B cell (primary cell): ENCODE measurements at regions not wholly inside any gene's neighbourhood (a gene's known extent, or its start where the extent isn't known, plus 50 kb on each side); places are given as distances from the start of the nearest gene placed in this dataset.

Experiments used
- ATAC-seq: fragments of 200-7000 bp; cut with Tn5 transposase; one replicate; pipeline ENCODE4 v1.10.0; 2021; ENCODE audit warnings: low read depth, mild to moderate bottlenecking, moderate number of reproducible peaks, moderate library complexity
- CTCF ChIA-PET: fragments of 350-600 bp; sonication (Branson Sonifier 250); formaldehyde crosslinking; loops from one replicate; lab custom pipeline; 2021; ENCODE audit warnings: antibody characterized with exemption, inconsistent platforms; lab: Charles Lee
- POLR2A ChIA-PET: fragments of 350-600 bp; sonication (Branson Sonifier 250); formaldehyde crosslinking; loops from one replicate; lab custom pipeline; 2021; ENCODE audit warnings: antibody characterized with exemption; lab: Charles Lee
- DNase-seq: peaks from one replicate; pipeline ENCODE4 v3.0.0; 2013
- H2AFZ ChIP-seq: 2 replicates; pipeline ENCODE4 v1.6.1; 2012; ENCODE audit warnings: mild to moderate bottlenecking, low read depth, low read length; ENCODE audit not compliant: insufficient read depth, poor library complexity, severe bottlenecking
- H3K27ac ChIP-seq, 2 donors: 1 replicate in 1 of 2; 2 replicates in 1 of 2; pipeline ENCODE4 v1.5.1; 2012 to 2013; ENCODE audit warnings: low read length in 2 of 2, mild to moderate bottlenecking in 2 of 2, moderate library complexity in 1 of 2
- H3K27me3 ChIP-seq, 4 experiments: fragments of 200-600 bp in 1 of 4; sonication (generic) in 1 of 4; replicated peaks in 1 of 4; 1 replicate in 2 of 4; 2 replicates in 2 of 4; pipeline versions ENCODE4 v1.6.1 to v1.7.0; 2013 to 2016; ENCODE audit warnings: low read length in 3 of 4, mild to moderate bottlenecking in 2 of 4, mixed read lengths in 1 of 4, moderate library complexity in 1 of 4; ENCODE audit not compliant: insufficient read depth in 4 of 4, control insufficient read depth in 3 of 4; ENCODE audit errors: control extremely low read depth in 1 of 4
- H3K36me3 ChIP-seq, 2 experiments: replicated peaks in 1 of 2; 1 replicate in 1 of 2; 2 replicates in 1 of 2; pipeline versions ENCODE4 v1.6.1 to v1.7.1; 2013; ENCODE audit warnings: low read length in 1 of 2; ENCODE audit not compliant: insufficient read depth in 2 of 2, control insufficient read depth in 1 of 2; ENCODE audit errors: control extremely low read depth in 1 of 2, extremely low read depth in 1 of 2
- H3K4me1 ChIP-seq, 2 donors: fragments of 200-600 bp in 1 of 2; sonication (generic) in 1 of 2; 1 replicate in 1 of 2; 2 replicates in 1 of 2; pipeline versions ENCODE4 v1.5.1 to v1.6.1; 2013 to 2017; ENCODE audit warnings: low read length in 2 of 2; ENCODE audit not compliant: control insufficient read depth in 2 of 2, insufficient read depth in 2 of 2
- H3K4me2 ChIP-seq: replicated peaks from 2 replicates; pipeline ENCODE3; 2012; ENCODE audit warnings: mild to moderate bottlenecking, low read depth, low read length; ENCODE audit not compliant: poor library complexity, severe bottlenecking
- H3K4me3 ChIP-seq, 5 experiments: fragments of 200-600 bp in 1 of 5; sonication (generic) in 1 of 5; 1 replicate in 3 of 5; 2 replicates in 2 of 5; pipeline versions ENCODE4 v1.5.1 to v1.7.0; 2011 to 2016; ENCODE audit warnings: low read length in 4 of 5, mild to moderate bottlenecking in 4 of 5, low read depth in 2 of 5, control low read depth in 1 of 5, moderate library complexity in 1 of 5; ENCODE audit not compliant: insufficient read depth in 1 of 5; ENCODE audit errors: control extremely low read depth in 1 of 5, extremely low read depth in 1 of 5
- H3K79me2 ChIP-seq: fragments of 200-600 bp; sonication (generic); one replicate; pipeline ENCODE4 v1.6.0; 2016; ENCODE audit warnings: low read length; ENCODE audit not compliant: control insufficient read depth, insufficient read depth
- H3K9ac ChIP-seq: fragments of 200-600 bp; sonication (generic); 2 replicates; pipeline ENCODE4 v1.6.1; 2017; ENCODE audit warnings: mild to moderate bottlenecking, low read length, moderate library complexity
- H3K9me3 ChIP-seq, 3 donors: one replicate each; pipeline versions ENCODE4 v1.6.1 to v1.7.1; 2013; ENCODE audit warnings: low read length in 2 of 3; ENCODE audit not compliant: control insufficient read depth in 2 of 3, insufficient read depth in 1 of 3; ENCODE audit errors: control extremely low read depth in 1 of 3
- H4K20me1 ChIP-seq: 2 replicates; pipeline ENCODE4 v1.6.0; 2012; ENCODE audit warnings: mild to moderate bottlenecking, low read length; ENCODE audit not compliant: insufficient read depth, control insufficient read depth, poor library complexity, severe bottlenecking
- H3K27ac Mint-ChIP-seq: one replicate; pipeline ENCODE4 v1.8.0; 2021; ENCODE audit warnings: mixed read lengths
- H3K27me3 Mint-ChIP-seq: one replicate; pipeline ENCODE4 v1.8.0; 2021; ENCODE audit warnings: mixed read lengths
- H3K4me1 Mint-ChIP-seq: one replicate; pipeline ENCODE4 v1.8.0; 2021; ENCODE audit warnings: mixed read lengths
- H3K4me3 Mint-ChIP-seq: one replicate; pipeline ENCODE4 v1.8.0; 2021; ENCODE audit warnings: mixed read lengths
- H3K9me3 Mint-ChIP-seq: one replicate; pipeline ENCODE4 v1.8.0; 2022; ENCODE audit warnings: mixed read lengths; ENCODE audit not compliant: insufficient read depth
- EZH2 ChIP-seq: IDR thresholded peaks from 2 replicates; pipeline ENCODE4 v1.6.1; 2012; ENCODE audit warnings: borderline replicate concordance, low read depth, mild to moderate bottlenecking, moderate library complexity, low read length; ENCODE audit not compliant: insufficient read depth, poor library complexity, severe bottlenecking
- WGBS: methylation state at CpG from one replicate; pipeline ENCODE4 v1.1.5; 2013; ENCODE audit warnings: missing lambda C conversion rate; ENCODE audit not compliant: insufficient coverage; 5-methylcytosine and 5-hydroxymethylcytosine counted together
- intact Hi-C: fragments of 100-400 bp; cut with micrococcal nuclease; formaldehyde crosslinking; loops from one replicate; pipeline ENCODE4 v1.10.0; 2022
- TF ChIP-seq, protein P1 (sequence below): fragments of 200-600 bp; IDR thresholded peaks from one replicate; pipeline ENCODE4 v1.8.0; 2022; ENCODE audit warnings: antibody characterized with exemption, mild to moderate bottlenecking

DNA sequence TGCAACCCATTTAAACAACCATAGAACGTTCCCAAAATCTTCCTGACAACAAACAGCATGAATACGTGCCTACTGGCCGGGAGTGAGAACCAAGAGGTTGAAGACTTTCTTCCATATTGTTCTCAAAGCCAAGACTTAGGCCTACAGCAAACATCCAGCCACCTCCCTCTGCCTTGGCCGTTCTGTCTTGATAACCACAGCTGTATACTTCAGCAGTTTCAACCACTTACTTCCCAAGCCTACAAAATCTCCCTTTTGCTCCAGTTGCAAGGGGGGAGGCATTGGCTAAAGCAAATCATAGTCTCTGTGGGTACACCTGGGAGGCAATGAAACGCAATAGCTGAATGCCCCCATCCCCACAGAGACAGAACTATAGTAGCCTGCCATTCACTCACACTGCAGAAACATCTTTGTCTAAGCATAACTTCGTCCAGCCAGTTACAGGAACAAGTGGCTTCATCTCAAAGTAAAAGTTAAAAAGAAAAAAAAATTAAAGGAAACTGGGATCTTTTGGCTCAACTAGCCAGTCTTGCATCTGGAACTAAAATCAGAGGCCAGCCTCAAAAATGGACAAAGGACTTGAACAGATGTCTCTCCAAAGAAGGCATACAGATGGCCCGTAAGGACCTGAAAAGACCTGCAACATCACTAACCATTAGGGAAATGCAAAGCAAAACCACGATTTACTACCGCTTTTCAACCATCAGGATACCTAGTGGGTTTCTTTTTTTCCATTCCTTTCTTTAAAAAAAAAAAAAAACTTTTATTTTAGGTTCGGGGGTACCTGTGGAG lies 186.0 kb downstream of the PSMG1 start:
- Histone ChIP-seq H2AFZ (no peak overlapping the region), H3K9me3 (peaks cover 0 to 3% (median 0%) of the 10 kb centered on the region in 3 donors), H3K27me3 (peaks cover 0 to 26% (median 1%) of the 10 kb centered on the region in 4 experiments), H3K4me2 (no peak overlapping the region), H3K9ac (no peak overlapping the region), H3K79me2 (no peaks in the 10 kb centered on the region), H3K27ac (no peak overlapping the region), H3K36me3 (no peaks in the 10 kb centered on the region), H4K20me1 (no peaks in the 10 kb centered on the region), H3K4me1 (no peaks in the 10 kb centered on the region), H3K4me3 (no peak overlapping the region)
- ATAC-seq, result no peak
- no peak overlapping the region for H3K4me3 Mint-ChIP-seq
- H3K27ac Mint-ChIP-seq, result no peak overlapping the region
- no peak for DNase-seq
- CTCF ChIA-PET, result no interaction called here
- H3K4me1 Mint-ChIP-seq, result peaks cover 7% of the 10 kb centered on the region
- H3K27me3 Mint-ChIP-seq, result peaks cover 61% of the 10 kb centered on the region
- WGBS, result 73% methylated on average over 6 of the region's 10 CpGs
- H3K9me3 Mint-ChIP-seq, result no peaks in the 10 kb centered on the region
- POLR2A ChIA-PET, result no interaction called here
- intact Hi-C loops, result no loop called here
- TF ChIP-seq EZH2, result no peak
- TF ChIP-seq, protein P1, sequence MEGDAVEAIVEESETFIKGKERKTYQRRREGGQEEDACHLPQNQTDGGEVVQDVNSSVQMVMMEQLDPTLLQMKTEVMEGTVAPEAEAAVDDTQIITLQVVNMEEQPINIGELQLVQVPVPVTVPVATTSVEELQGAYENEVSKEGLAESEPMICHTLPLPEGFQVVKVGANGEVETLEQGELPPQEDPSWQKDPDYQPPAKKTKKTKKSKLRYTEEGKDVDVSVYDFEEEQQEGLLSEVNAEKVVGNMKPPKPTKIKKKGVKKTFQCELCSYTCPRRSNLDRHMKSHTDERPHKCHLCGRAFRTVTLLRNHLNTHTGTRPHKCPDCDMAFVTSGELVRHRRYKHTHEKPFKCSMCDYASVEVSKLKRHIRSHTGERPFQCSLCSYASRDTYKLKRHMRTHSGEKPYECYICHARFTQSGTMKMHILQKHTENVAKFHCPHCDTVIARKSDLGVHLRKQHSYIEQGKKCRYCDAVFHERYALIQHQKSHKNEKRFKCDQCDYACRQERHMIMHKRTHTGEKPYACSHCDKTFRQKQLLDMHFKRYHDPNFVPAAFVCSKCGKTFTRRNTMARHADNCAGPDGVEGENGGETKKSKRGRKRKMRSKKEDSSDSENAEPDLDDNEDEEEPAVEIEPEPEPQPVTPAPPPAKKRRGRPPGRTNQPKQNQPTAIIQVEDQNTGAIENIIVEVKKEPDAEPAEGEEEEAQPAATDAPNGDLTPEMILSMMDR, result no peak

DNA sequence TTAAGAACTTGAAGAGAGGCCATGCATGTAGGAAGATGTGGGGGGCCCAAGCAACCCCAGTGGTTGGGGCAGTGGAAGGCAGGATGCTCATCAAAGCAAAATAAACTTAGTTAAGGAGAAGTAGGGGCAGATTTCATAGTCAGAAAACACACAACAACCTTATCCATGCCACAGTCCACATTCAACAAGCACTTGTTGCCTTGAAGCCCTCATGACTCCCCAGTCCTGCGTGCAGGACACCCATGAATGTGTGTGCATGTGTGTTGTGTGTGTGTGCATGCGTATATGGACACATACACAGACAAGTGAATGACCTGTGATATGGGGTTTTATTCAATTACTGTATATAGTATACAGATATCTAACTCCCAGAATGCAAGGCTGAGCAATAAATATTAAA lies 186.9 kb downstream of the PSMG1 start:
- peaks cover 7% of the 10 kb centered on the region for H3K4me1 Mint-ChIP-seq
- Histone ChIP-seq H3K9ac (no peak overlapping the region), H3K79me2 (no peaks in the 10 kb centered on the region), H3K27me3 (peaks cover 0 to 19% (median 1%) of the 10 kb centered on the region in 4 experiments), H3K9me3 (peaks cover 0 to 3% (median 0%) of the 10 kb centered on the region in 3 donors), H2AFZ (no peak overlapping the region), H3K4me3 (no peak overlapping the region), H3K36me3 (no peaks in the 10 kb centered on the region), H3K27ac (no peak overlapping the region), H3K4me1 (no peaks in the 10 kb centered on the region), H3K4me2 (no peak overlapping the region), H4K20me1 (no peaks in the 10 kb centered on the region)
- H3K27me3 Mint-ChIP-seq, result peaks cover 52% of the 10 kb centered on the region
- TF ChIP-seq, protein P1, result no peak
- no peak for TF ChIP-seq EZH2
- H3K9me3 Mint-ChIP-seq, result no peaks in the 10 kb centered on the region
- DNase-seq, result no peak
- intact Hi-C loops, result no loop called here
- no peak overlapping the region for H3K27ac Mint-ChIP-seq
- ChIA-PET POLR2A (no interaction called here), CTCF (no interaction called here)
- ATAC-seq, result no peak
- WGBS, result no CpG with 5 or more reads among the region's 2 CpGs
- H3K4me3 Mint-ChIP-seq, result no peak overlapping the region
